CD4-positive, alpha-beta memory T cell (primary cell): ENCODE measurements at regions not wholly inside any gene's neighbourhood (a gene's known extent, or its start where the extent isn't known, plus 50 kb on each side); places are given as distances from the start of the nearest gene placed in this dataset.
"Not testable (repeated sequence)": the region's sequence is repeated elsewhere in the genome, so short reads cannot be mapped to it uniquely, and the experiment has no call there.

ENCODE experiments used
- CTCF ChIA-PET: fragments of 350-600 bp; sonication (Branson Sonifier 250); formaldehyde crosslinking; loops from one replicate; lab custom pipeline; 2021; ENCODE audit warnings: inconsistent platforms; ENCODE audit not compliant: partially characterized antibody; lab: Charles Lee
- POLR2A ChIA-PET: fragments of 350-600 bp; sonication (Branson Sonifier 250); formaldehyde crosslinking; loops from one replicate; lab custom pipeline; 2021; ENCODE audit not compliant: partially characterized antibody; lab: Charles Lee
- DNase-seq, 5 donors: peaks; one replicate each; pipeline versions ENCODE4 v3.0.0 to v3.0.0-alpha.2; 2020 to 2022; ENCODE audit warnings: mixed read lengths in 1 of 5
- H3K27ac ChIP-seq: one replicate; pipeline ENCODE4 v1.7.0; 2013; ENCODE audit warnings: low read depth, low read length
- H3K27me3 ChIP-seq: 2 replicates; pipeline ENCODE4 v1.7.0; 2013; ENCODE audit warnings: mild to moderate bottlenecking, low read length, moderate library complexity; ENCODE audit not compliant: insufficient read depth
- H3K36me3 ChIP-seq: 2 replicates; pipeline ENCODE4 v1.7.0; 2013; ENCODE audit warnings: mild to moderate bottlenecking, low read length, moderate library complexity; ENCODE audit not compliant: insufficient read depth
- H3K4me1 ChIP-seq: 2 replicates; pipeline ENCODE4 v1.7.0; 2013; ENCODE audit warnings: mild to moderate bottlenecking, low read length, moderate library complexity; ENCODE audit not compliant: insufficient read depth
- H3K4me3 ChIP-seq, 2 donors: one replicate each; pipeline ENCODE4 v1.7.0; 2013; ENCODE audit warnings: low read length in 2 of 2, mild to moderate bottlenecking in 1 of 2
- H3K9me3 ChIP-seq, 2 donors: one replicate each; pipeline ENCODE4 v1.7.0; 2013; ENCODE audit warnings: low read length in 2 of 2, control low read depth in 1 of 2; ENCODE audit not compliant: control insufficient read depth in 1 of 2
- H3K27ac Mint-ChIP-seq, 7 donors: one replicate each; pipeline ENCODE4 v1.8.0; 2020 to 2021; ENCODE audit warnings: mixed read lengths in 7 of 7, mild to moderate bottlenecking in 6 of 7, inconsistent platforms in 3 of 7, moderate library complexity in 3 of 7
- H3K27me3 Mint-ChIP-seq, 2 donors: one replicate each; pipeline ENCODE4 v1.8.0; 2020 to 2021; ENCODE audit warnings: mixed read lengths in 2 of 2
- H3K36me3 Mint-ChIP-seq, 2 donors: one replicate each; pipeline ENCODE4 v1.8.0; 2020 to 2021; ENCODE audit warnings: mixed read lengths in 2 of 2, inconsistent platforms in 1 of 2, mild to moderate bottlenecking in 1 of 2
- H3K4me1 Mint-ChIP-seq, 4 donors: one replicate each; pipeline ENCODE4 v1.8.0; 2020 to 2021; ENCODE audit warnings: mixed read lengths in 4 of 4, mild to moderate bottlenecking in 1 of 4
- H3K4me3 Mint-ChIP-seq, 8 donors: one replicate each; pipeline ENCODE4 v1.8.0; 2020 to 2021; ENCODE audit warnings: mixed read lengths in 8 of 8, mild to moderate bottlenecking in 7 of 8, moderate library complexity in 6 of 8, inconsistent platforms in 3 of 8
- H3K9me3 Mint-ChIP-seq, 8 donors: one replicate each; pipeline ENCODE4 v1.8.0; 2020 to 2021; ENCODE audit warnings: mixed read lengths in 8 of 8, mild to moderate bottlenecking in 5 of 8, inconsistent platforms in 3 of 8, moderate library complexity in 1 of 8
- intact Hi-C: fragments of 100-400 bp; cut with micrococcal nuclease; formaldehyde crosslinking; loops from one replicate; pipeline ENCODE4 v1.15.1; 2023

DNA sequence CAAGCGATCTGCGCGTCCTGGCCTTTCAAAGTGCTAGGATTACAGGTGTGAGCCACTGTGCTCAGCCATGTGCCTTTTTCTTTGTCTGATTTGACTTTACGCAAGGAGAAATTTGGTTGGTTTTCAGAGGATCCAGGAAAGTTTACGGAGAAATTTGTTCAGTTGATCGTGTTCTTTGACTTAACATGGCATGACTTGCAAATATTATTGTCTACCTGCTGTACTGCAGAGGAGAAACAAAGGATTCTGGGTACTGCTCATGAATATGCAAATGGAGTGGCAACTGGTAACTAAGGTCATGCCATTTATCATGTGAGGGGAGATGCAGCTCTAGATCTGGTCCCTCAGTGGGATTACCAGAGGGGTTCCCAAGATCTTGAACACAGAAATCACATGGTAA lies 68.8 kb upstream of the CHD6 start:
- Histone ChIP-seq H3K9me3 (no peaks in the 10 kb centered on the region), H3K4me3 (no peak overlapping the region), H3K27ac (no peak overlapping the region), H3K27me3 (no peaks in the 10 kb centered on the region), H3K4me1 (no peaks in the 10 kb centered on the region), H3K36me3 (no peaks in the 10 kb centered on the region)
- peak overlapping the region in 1 of 7 donors; percentile 25 for H3K27ac Mint-ChIP-seq
- POLR2A ChIA-PET, result no interaction called here
- H3K4me3 Mint-ChIP-seq, result no peak overlapping the region
- H3K4me1 Mint-ChIP-seq, result peaks cover 0 to under 1% (median 0%) of the 10 kb centered on the region in 4 donors
- no peaks in the 10 kb centered on the region for H3K9me3 Mint-ChIP-seq
- H3K36me3 Mint-ChIP-seq, result no peaks in the 10 kb centered on the region
- CTCF ChIA-PET, result no interaction called here
- no peak for DNase-seq
- peaks cover 12 to 17% of the 10 kb centered on the region in 2 donors for H3K27me3 Mint-ChIP-seq
- intact Hi-C loops, result no loop called here

DNA sequence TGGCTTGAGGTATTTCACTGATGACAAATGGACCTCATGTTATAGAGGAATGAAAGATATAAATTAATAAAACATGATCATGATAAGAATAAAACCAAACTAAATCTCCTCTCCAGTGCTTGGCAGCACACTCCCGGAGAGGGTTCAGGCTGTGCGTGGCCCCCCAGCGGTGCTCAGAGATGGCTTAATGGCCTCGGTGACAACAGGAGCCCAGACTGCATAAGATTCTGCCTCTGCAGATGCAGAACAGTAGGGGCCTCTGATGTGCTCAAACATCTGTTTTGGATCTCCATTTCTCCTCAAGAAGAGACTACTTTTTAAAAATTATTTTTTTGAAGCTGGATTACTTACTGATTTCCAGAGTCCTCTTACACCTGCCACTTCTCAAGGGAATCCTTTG lies 67.0 kb upstream of the CHD6 start:
- H3K9me3 ChIP-seq, H3K27me3 ChIP-seq, H3K27ac Mint-ChIP-seq, H3K36me3 Mint-ChIP-seq, H3K4me3 Mint-ChIP-seq, H3K4me1 ChIP-seq, H3K36me3 ChIP-seq, intact Hi-C loops, POLR2A ChIA-PET, H3K4me3 ChIP-seq, H3K9me3 Mint-ChIP-seq, DNase-seq, H3K4me1 Mint-ChIP-seq, CTCF ChIA-PET, H3K27ac ChIP-seq: not testable (repeated sequence)
- peaks cover 12 to 21% of the 10 kb centered on the region in 2 donors for H3K27me3 Mint-ChIP-seq

DNA sequence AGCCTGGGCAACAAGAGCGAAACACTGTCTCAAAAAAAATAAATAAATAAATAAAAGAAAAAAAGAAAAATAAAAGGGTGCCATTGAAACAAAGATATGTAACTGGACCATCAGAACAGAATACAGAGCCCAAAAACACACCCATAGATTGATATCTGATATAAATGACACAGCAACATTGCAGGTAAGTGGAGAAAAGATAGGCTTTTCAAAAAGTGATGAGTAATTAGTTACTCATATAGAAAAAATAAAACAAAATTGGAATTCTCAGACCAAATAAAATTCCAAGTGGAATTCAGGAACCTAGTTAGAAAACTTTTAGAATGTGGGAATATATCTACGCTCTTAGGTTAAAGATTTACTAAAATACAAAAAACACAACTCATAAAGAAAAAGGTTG lies 60.6 kb upstream of the CHD6 start:
- no peaks in the 10 kb centered on the region for H3K36me3 ChIP-seq
- H3K9me3 ChIP-seq, result no peaks in the 10 kb centered on the region
- H3K4me3 Mint-ChIP-seq, result no peak overlapping the region
- H3K36me3 Mint-ChIP-seq, result no peaks in the 10 kb centered on the region
- no peak overlapping the region for H3K27ac ChIP-seq
- no peak for DNase-seq
- H3K27me3 ChIP-seq, result no peaks in the 10 kb centered on the region
- peaks cover 0 to 4% (median 0%) of the 10 kb centered on the region in 8 donors for H3K9me3 Mint-ChIP-seq
- intact Hi-C loops, result no loop called here
- H3K27me3 Mint-ChIP-seq, result peaks cover 7 to 8% of the 10 kb centered on the region in 2 donors
- POLR2A ChIA-PET, result no interaction called here
- CTCF ChIA-PET, result no interaction called here
- H3K4me1 Mint-ChIP-seq, result no peaks in the 10 kb centered on the region
- no peak overlapping the region for H3K4me3 ChIP-seq
- no peaks in the 10 kb centered on the region for H3K4me1 ChIP-seq
- H3K27ac Mint-ChIP-seq, result no peak overlapping the region

DNA sequence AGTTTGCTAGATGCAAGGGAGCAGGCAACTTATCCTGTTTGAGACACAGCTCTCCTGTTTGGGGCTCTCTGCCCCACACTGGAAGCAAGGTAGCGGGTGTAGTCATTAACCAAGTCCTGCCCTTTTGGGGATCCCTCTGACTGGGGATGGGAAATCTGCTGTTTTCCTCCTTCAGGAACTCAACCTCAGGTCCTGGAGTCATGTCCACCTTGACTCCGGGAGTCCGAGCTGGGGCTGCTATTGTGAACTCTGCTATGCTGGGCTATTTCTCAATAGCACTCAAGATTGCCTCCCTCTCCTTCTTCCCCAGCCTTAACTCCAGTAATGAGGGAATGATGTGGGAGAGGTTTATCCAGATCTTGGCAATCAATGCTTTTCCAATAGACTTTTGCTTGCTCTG lies 54.1 kb upstream of the CHD6 start:
- Mint-ChIP-seq H3K4me3 (no peak overlapping the region), H3K27me3 (peaks cover 15 to 30% of the 10 kb centered on the region in 2 donors), H3K36me3 (no peaks in the 10 kb centered on the region), H3K27ac (no peak overlapping the region), H3K4me1 (no peaks in the 10 kb centered on the region), H3K9me3 (peaks cover 0 to 2% (median 0%) of the 10 kb centered on the region in 8 donors)
- Histone ChIP-seq H3K27me3 (peaks cover 14% of the 10 kb centered on the region), H3K27ac (no peak overlapping the region), H3K9me3 (no peaks in the 10 kb centered on the region), H3K4me1 (no peaks in the 10 kb centered on the region), H3K4me3 (no peak overlapping the region), H3K36me3 (no peaks in the 10 kb centered on the region)
- ChIA-PET CTCF (no interaction called here), POLR2A (no interaction called here)
- DNase-seq, result no peak
- intact Hi-C loops, result no loop called here

DNA sequence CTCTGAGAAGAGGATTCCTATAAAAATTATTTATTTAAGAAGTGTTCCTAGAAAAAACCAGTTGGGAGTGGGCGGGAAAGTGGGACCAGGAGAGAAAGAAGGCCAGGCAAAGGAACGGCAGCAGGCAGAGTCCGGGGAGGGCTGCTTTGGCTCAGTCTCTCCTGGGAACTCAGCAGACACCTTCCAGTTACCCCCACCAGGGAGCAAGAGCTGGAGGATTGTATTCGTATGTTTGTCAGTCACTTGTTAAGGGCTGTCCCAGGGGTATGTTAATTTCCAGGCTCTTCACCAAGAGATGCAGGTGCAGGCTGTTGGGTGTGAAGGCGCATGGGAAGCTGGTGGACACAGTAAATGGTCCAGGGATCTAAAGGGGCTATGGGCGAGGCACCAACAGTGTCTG lies 53.0 kb upstream of the CHD6 start:
- no peak overlapping the region for H3K27ac ChIP-seq
- H3K36me3 ChIP-seq, result no peaks in the 10 kb centered on the region
- ChIA-PET CTCF (no interaction called here), POLR2A (no interaction called here)
- H3K4me3 ChIP-seq, result no peak overlapping the region
- H3K9me3 ChIP-seq, result no peaks in the 10 kb centered on the region
- DNase-seq, result no peak
- intact Hi-C loops, result no loop called here
- Mint-ChIP-seq H3K4me1 (no peaks in the 10 kb centered on the region), H3K4me3 (no peak overlapping the region), H3K27ac (no peak overlapping the region), H3K27me3 (peaks cover 14 to 30% of the 10 kb centered on the region in 2 donors), H3K36me3 (no peaks in the 10 kb centered on the region), H3K9me3 (peaks cover 0 to 2% (median 0%) of the 10 kb centered on the region in 8 donors)
- H3K4me1 ChIP-seq, result no peaks in the 10 kb centered on the region
- H3K27me3 ChIP-seq, result peaks cover 14% of the 10 kb centered on the region

DNA sequence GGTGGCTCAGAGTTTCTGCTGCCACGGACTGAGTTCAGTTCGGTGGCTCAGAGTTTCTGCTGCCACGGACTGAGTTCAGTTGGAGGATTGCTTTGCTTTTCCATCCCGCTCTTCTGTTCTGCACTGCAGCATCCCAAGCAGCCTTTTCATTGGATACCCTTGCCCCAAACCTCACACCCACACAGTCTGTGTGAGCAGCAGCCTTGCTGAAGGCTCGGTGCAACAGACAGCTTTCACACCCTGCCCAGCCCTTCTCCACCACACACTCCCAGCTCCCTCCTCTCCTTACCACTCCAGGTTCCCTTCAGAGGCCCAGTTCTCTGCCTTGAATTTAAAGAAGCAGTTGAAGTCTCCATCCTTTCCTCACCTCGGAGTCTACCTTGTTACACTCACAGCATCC lies 52.5 kb upstream of the CHD6 start:
- ChIA-PET CTCF (no interaction called here), POLR2A (no interaction called here)
- Histone ChIP-seq H3K27me3 (peaks cover 14% of the 10 kb centered on the region), H3K4me3 (no peak overlapping the region), H3K9me3 (no peaks in the 10 kb centered on the region), H3K36me3 (no peaks in the 10 kb centered on the region), H3K4me1 (no peaks in the 10 kb centered on the region), H3K27ac (no peak overlapping the region)
- Mint-ChIP-seq H3K4me1 (no peaks in the 10 kb centered on the region), H3K27me3 (peaks cover 13 to 30% of the 10 kb centered on the region in 2 donors), H3K36me3 (no peaks in the 10 kb centered on the region), H3K4me3 (no peak overlapping the region), H3K9me3 (peaks cover 0 to 2% (median 0%) of the 10 kb centered on the region in 8 donors), H3K27ac (no peak overlapping the region)
- no peak for DNase-seq
- intact Hi-C loops, result no loop called here

DNA sequence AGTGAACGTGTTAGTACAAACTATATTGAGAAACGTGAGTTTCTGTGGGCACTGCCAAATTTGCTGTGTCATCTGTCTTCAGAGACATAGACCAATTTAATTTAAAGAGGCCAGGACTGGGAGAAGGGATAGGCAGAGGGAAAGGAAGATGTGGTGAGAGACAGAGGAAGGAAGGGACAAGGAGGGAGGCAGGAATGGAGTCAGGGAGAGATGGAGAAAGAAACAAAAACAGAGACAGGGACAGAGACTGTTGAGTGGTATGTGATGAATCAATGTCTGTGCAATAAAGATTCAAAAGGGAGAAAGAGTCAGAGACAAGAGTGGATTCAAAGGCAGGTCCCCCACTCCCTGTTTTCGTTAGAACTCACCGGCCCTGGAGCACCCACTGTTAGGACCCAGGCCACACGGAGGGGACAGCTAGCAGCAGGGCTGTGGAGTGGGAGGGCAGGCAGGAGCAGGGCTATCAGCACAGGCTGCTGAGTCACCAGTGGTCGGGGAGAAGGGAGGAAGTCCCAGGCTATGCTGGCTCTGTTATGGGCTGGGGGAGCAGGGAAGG lies 51.6 kb upstream of the CHD6 start:
- H3K27ac Mint-ChIP-seq, result no peak overlapping the region
- peaks cover 0 to 2% (median 0%) of the 10 kb centered on the region in 8 donors for H3K9me3 Mint-ChIP-seq
- H3K27me3 Mint-ChIP-seq, result peaks cover 11 to 30% of the 10 kb centered on the region in 2 donors

More for the DNA sequence above, 51.6 kb upstream of the CHD6 start:
- POLR2A ChIA-PET, result no interaction called here
- H3K36me3 Mint-ChIP-seq, result no peaks in the 10 kb centered on the region
- intact Hi-C loops, result no loop called here
- DNase-seq, result no peak
- Histone ChIP-seq H3K36me3 (no peaks in the 10 kb centered on the region), H3K4me1 (no peaks in the 10 kb centered on the region), H3K4me3 (no peak overlapping the region), H3K27me3 (peaks cover 14% of the 10 kb centered on the region), H3K9me3 (no peaks in the 10 kb centered on the region), H3K27ac (no peak overlapping the region)
- H3K4me3 Mint-ChIP-seq, result no peak overlapping the region
- CTCF ChIA-PET, result no interaction called here
- H3K4me1 Mint-ChIP-seq, result no peaks in the 10 kb centered on the region
